ENCODE measurements at regions not wholly inside any gene's neighbourhood (a gene's known extent, or its start where the extent isn't known, plus 50 kb on each side); places are given as distances from the start of the nearest gene placed in this dataset.
"Not testable (repeated sequence)": the region's sequence is repeated elsewhere in the genome, so short reads cannot be mapped to it uniquely, and the experiment has no call there.

DNA sequence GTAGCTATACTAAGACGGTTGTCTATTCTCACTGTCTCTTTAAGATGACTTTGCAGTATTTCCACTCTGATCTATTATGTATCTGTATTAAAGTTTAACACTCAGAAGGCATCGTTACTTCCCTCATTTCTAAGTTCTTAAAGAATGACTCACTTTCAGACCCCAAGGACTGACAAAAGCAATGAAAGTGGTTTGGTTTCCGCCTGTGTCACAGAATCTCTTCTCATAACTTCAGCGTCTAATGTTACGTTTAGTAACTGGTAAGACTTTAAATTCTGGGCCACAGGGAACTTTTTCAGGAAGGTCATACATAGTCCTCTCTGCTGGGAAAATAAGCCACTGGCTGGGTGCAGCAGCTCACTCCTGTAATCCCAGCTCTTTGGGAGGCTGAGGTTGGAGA is 892.0 kb upstream of the AUTS2 start:
- no peaks in the 10 kb centered on the region for H3K9me3 ChIP-seq
- DNase-seq (ENCODE audit: extremely low spot score) = no peak
- no peaks in the 10 kb centered on the region for H3K4me1 ChIP-seq
- H3K27ac ChIP-seq (replicated peaks in 1 of 4) = no peak overlapping the region
- no peaks in the 10 kb centered on the region for H3K36me3 ChIP-seq
- no peak overlapping the region for H3K4me3 ChIP-seq
- 63% methylated on average over 5 of the region's 5 CpGs for WGBS
- H3K27me3 ChIP-seq = no peaks in the 10 kb centered on the region
- intact Hi-C loops (cut with DNase I) = no loop called here
- TF ChIP-seq POLR2A (IDR thresholded peaks at IDR 0.05; ENCODE audit: low read depth) = no peak
- no peak for TF ChIP-seq POLR2AphosphoS5 (IDR thresholded peaks at IDR 0.05)
- no peak for TF ChIP-seq EP300 (IDR thresholded peaks at IDR 0.05)
- TF ChIP-seq CTCF (IDR thresholded peaks at IDR 0.05) = no peak

DNA sequence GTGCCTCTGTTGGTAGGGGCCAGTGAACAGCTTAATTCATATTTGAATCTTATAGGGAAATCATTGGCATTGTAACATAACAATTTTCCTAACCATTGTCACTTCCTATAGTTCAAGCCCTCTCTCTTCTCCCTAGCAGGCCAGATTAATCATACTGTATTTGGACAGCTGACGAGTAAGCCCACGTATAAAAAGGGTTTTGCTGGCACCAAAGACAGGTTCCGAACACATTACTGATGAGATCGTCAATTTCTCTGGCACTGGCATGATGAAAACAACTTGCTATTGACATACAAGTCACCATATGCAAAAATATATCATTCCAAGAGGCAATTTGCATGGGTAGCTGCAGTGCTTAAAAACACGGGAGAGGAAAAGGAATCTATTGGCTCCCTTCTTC is 891.1 kb upstream of the AUTS2 start:
- 80% methylated on average over 5 of the region's 5 CpGs for WGBS
- H3K27me3 ChIP-seq = no peaks in the 10 kb centered on the region
- H3K4me1 ChIP-seq = no peaks in the 10 kb centered on the region
- TF ChIP-seq CTCF (IDR thresholded peaks at IDR 0.05) (no peak), POLR2A (IDR thresholded peaks at IDR 0.05; ENCODE audit: low read depth) (no peak), EP300 (IDR thresholded peaks at IDR 0.05) (no peak), POLR2AphosphoS5 (IDR thresholded peaks at IDR 0.05) (no peak)
- intact Hi-C loops (cut with DNase I) = no loop called here
- no peaks in the 10 kb centered on the region for H3K36me3 ChIP-seq
- DNase-seq (ENCODE audit: extremely low spot score) = no peak
- H3K4me3 ChIP-seq = no peak overlapping the region
- H3K27ac ChIP-seq (replicated peaks in 1 of 4) = no peak overlapping the region
- H3K9me3 ChIP-seq = no peaks in the 10 kb centered on the region

DNA sequence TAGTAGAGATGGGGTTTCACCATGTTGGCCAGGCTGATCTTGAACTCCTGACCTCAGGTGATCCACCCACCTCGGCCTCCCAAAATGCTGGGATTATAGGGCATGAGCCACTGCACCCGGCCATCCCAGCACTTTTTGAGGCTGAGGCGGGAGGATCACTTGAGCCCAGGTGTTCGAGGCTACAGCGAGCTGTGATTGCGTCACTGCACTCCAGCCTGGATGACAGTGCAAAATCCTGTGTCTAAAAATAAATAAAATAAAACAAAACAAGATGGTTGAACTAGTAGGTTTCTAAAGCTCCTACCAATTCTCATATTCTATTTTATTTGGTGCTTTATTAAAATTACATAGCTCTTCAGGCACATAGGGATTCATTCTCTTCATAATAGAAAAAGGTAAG is 890.3 kb upstream of the AUTS2 start:
- Histone ChIP-seq H3K36me3 (no peaks in the 10 kb centered on the region), H3K9me3 (no peaks in the 10 kb centered on the region), H3K27ac (replicated peaks in 1 of 4) (no peak overlapping the region), H3K27me3 (no peaks in the 10 kb centered on the region), H3K4me3 (no peak overlapping the region), H3K4me1 (no peaks in the 10 kb centered on the region)
- TF ChIP-seq POLR2A (IDR thresholded peaks at IDR 0.05; ENCODE audit: low read depth) (no peak), EP300 (IDR thresholded peaks at IDR 0.05) (no peak), POLR2AphosphoS5 (IDR thresholded peaks at IDR 0.05) (no peak), CTCF (IDR thresholded peaks at IDR 0.05) (no peak)
- DNase-seq (ENCODE audit: extremely low spot score) = no peak
- intact Hi-C loops (cut with DNase I) = no loop called here
- WGBS = 95% methylated on average over 6 of the region's 6 CpGs

DNA sequence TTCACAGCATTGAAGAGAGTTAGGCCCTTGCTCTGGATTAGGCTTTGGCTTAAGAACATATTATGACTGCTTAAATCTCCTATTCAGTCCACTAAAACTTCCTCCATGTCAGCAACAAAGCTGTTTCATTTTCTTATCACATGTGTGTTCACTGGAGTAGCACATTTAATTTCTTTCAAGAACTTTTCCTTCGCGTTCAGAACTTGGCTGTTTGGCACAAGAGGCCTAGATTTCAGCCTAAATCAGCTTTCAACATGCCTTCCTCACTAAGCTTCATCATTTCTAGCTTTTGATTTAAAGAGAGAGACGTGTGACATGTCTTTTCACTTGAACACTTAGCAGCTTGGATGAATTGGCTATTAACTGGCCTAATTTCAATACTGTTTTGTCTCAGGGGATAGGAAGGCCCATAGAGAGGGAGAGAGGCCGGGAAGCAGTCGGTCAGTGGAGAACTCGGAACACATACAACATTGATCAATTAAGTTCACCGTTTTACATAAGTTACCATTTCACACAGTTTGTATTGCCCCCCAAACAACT is 885.2 kb upstream of the AUTS2 start:
- TF ChIP-seq POLR2AphosphoS5 (IDR thresholded peaks at IDR 0.05) (no peak), EP300 (IDR thresholded peaks at IDR 0.05) (no peak), POLR2A (IDR thresholded peaks at IDR 0.05; ENCODE audit: low read depth) (no peak)
- Histone ChIP-seq H3K27ac (replicated peaks in 1 of 4) (no peak overlapping the region), H3K4me1 (peaks cover 0 to 1% (median under 1%) of the 10 kb centered on the region in 4 donors), H3K4me3 (no peak overlapping the region), H3K9me3 (no peaks in the 10 kb centered on the region), H3K36me3 (no peaks in the 10 kb centered on the region), H3K27me3 (no peaks in the 10 kb centered on the region)
- no peak for DNase-seq (ENCODE audit: extremely low spot score)
- 74% methylated on average over 7 of the region's 7 CpGs for WGBS
- intact Hi-C loops (cut with DNase I) = no loop called here

DNA sequence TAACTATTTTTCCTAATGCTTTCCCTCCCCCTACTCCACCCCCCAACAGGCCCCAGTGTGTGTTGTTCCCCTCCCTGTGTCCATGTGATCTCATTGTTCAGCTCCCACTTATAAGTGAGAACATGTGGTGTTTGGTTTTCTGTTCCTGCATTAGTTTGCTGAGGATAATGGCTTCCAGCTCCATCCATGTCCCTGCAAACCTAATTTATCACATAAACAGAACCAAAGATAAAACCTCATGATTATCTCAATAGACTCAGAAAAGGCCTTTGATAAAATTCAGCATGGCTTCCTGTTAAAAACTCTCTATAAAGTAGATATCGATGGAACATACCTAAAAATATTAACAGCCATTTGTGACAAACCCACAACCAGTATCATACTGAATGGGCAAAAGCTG is 884.1 kb upstream of the AUTS2 start:
- H3K9me3 ChIP-seq; H3K4me3 ChIP-seq; DNase-seq (ENCODE audit: extremely low spot score); H3K36me3 ChIP-seq; H3K4me1 ChIP-seq; H3K27ac ChIP-seq (replicated peaks in 1 of 4); intact Hi-C loops (cut with DNase I); H3K27me3 ChIP-seq: not testable (repeated sequence)
- 92% methylated on average over 1 of the region's 1 CpG for WGBS

- TF ChIP-seq POLR2AphosphoS5 (IDR thresholded peaks at IDR 0.05) (no peak), POLR2A (IDR thresholded peaks at IDR 0.05; ENCODE audit: low read depth) (no peak), CTCF (IDR thresholded peaks at IDR 0.05) (no peak), EP300 (IDR thresholded peaks at IDR 0.05) (no peak)
- no peaks in the 10 kb centered on the region for H3K27me3 ChIP-seq
- peaks cover 3 to 6% (median 3%) of the 10 kb centered on the region in 4 donors for H3K4me1 ChIP-seq
- H3K36me3 ChIP-seq = no peaks in the 10 kb centered on the region
- DNase-seq (ENCODE audit: extremely low spot score) = no peak
- 49% methylated on average over 4 of the region's 4 CpGs for whole genome bisulfite sequencing
- no peak overlapping the region for H3K4me3 ChIP-seq
- H3K9me3 ChIP-seq = no peaks in the 10 kb centered on the region
- intact Hi-C loops (cut with DNase I) = no loop called here
- H3K27ac ChIP-seq (replicated peaks in 1 of 4) = no peak overlapping the region
Measured at GRCh38 chr7:68715907-68716306, 882.4 kb upstream of the AUTS2 start.

All from esophagus muscularis mucosa (tissue), 4 donors.